Spleen (tissue), 7 donors: ENCODE measurements at regions not wholly inside any gene's neighbourhood (a gene's known extent, or its start where the extent isn't known, plus 50 kb on each side); places are given as distances from the start of the nearest gene placed in this dataset.

ENCODE experiments used
- CTCF ChIP-seq, 11 experiments: fragments of 200-600 bp in 7 of 11; fragments of 450-650 bp in 4 of 11; sonication (generic) in 4 of 11; IDR thresholded peaks in 8 of 11; conservative IDR thresholded peaks in 3 of 11; 1 replicate in 7 of 11; 2 replicates in 4 of 11; pipeline versions ENCODE4 v1.4.0 to v1.8.0; 2016 to 2021; ENCODE audit warnings: antibody characterized with exemption in 11 of 11, inconsistent platforms in 4 of 11, mild to moderate bottlenecking in 1 of 11
- POLR2A ChIP-seq, 3 donors: fragments of 450-650 bp; IDR thresholded peaks; one replicate each; pipeline ENCODE4 v1.5.1; 2017; ENCODE audit warnings: antibody characterized with exemption in 3 of 3, mild to moderate bottlenecking in 1 of 3
- POLR2AphosphoS5 ChIP-seq, 3 donors: sonication (generic); formaldehyde crosslinking; IDR thresholded peaks; one replicate each; pipeline ENCODE4 v1.5.1; 2017; ENCODE audit warnings: antibody characterized with exemption in 3 of 3
- donor health status: DM: no; HTN: no; CAD: no; lungs with moderate emphysema.
- donor health status: DM: no; HTN: no; CAD: no.
- donor health status: DM: no; HTN: no; CAD: no.

- no peak for TF ChIP-seq CTCF (IDR thresholded peaks at IDR 0.05 in 8 of 11, conservative IDR thresholded peaks at IDR 0.05 in 3 of 11)
- TF ChIP-seq POLR2A (IDR thresholded peaks at IDR 0.05), result no peak
- TF ChIP-seq POLR2AphosphoS5 (IDR thresholded peaks at IDR 0.05), result no peak
Measured at GRCh38 chr10:78428579-78428978, 394.9 kb downstream of the RPS24 start.
